Activated CD8-positive, alpha-beta memory T cell treated with anti-CD3 and anti-CD28 coated beads for 4 hours (primary cell): ENCODE measurements at regions not wholly inside any gene's neighbourhood (a gene's known extent, or its start where the extent isn't known, plus 50 kb on each side); places are given as distances from the start of the nearest gene placed in this dataset.

ENCODE experiments used
- DNase-seq, 2 donors: peaks; one replicate each; pipeline ENCODE4 v3.0.0-alpha.2; 2020; ENCODE audit warnings: low read depth in 2 of 2

DNA sequence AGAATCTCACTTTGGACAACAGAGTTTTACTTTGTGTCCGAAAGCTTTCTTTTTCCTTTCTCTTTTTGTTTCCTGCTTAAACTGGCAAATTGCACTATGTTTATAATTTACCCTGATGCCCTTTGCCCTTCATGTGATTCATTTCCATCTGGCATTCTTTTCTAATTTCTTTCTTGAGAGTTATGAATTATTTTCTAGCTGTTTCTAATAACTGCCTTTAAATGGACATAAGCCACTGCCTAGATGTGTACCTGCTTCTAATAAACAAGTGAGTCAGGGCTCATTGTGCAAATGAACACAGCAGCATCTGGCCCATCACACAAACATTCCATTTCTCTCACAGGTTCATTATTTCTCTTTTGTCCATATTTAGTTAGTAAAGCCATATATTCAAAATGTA lies 242.3 kb upstream of the GPRIN3 start:
- DNase-seq, result no peak

DNA sequence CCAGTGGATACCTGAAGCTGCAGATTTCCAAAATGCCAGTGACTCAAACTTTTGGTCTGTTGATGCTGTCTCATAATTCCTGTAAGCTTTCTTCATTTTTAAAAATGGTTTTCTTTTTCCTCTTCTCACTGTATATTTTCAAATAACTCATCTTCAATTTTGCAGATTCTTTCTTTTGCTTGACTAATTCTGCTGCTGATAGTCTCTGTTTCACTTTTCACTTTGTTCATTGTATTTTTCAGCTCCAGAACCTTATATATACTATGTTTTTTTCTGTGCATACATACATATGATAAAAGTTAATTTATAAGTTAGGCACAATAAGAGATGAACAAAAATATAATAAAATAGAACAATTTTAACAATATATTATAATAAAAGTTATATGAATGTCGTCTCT lies 237.7 kb upstream of the GPRIN3 start:
- no peak for DNase-seq

DNA sequence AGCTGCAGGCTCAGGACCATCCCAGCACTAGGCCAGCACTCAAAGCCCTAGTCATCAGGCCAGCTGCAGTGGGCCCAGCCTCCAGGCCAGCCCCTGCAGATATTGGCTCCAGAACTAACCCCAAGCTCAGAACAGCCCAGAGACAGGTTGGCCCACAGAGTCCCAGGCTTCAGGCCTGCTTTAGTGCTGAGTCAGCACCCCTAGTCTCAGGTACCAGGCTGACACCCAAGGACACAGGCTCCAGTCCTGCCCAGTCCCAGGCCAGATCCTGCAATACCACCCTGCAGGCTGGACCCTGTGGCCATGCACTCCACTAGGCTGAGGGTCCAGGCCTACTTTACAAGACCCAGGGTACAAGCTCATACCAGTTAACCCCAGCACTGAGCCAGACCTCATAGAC lies 234.4 kb upstream of the GPRIN3 start:
- DNase-seq, result no peak

DNA sequence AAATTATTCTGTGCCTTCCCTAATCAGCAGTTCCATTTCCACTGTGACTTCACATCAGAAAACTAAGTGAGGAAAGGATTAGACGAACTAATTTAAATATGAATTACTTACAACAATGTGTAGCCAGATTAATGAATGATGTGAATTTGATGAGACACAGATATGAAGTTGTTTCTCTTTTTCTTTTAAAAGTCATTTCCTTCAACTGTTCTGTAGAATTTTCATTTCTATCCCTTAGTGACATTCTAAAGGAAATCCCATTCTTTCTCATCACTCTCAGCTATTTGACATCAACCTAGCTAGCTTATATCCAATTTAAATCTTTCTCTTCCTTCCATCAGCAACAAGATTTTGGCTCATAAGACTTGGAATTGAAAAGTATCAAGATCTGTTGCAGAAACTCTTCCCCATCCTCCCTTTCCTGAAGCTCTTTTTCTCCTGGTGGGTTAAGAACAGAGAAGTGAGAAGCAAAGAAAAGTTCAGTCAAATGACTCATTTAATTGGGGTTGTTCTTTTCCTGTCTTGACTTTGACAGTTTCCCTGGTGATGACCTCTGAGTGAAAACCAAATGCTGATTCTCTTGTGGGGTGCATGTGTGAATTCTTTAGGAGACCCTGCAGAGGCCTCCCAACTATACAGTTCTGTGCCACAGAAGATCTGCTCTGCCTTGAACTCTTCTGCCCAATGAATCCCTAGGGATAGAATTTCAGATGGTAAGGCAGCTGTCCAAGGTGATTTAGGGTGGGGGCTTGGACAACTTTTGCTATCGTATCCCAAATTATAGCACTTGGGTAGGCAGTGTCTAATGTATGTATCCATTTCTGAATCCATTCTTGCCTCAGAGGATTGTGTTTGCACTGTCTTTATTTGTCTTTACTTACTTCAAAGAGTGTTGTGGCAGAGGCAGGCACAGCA lies 232.5 kb upstream of the GPRIN3 start:
- DNase-seq, result no peak

DNA sequence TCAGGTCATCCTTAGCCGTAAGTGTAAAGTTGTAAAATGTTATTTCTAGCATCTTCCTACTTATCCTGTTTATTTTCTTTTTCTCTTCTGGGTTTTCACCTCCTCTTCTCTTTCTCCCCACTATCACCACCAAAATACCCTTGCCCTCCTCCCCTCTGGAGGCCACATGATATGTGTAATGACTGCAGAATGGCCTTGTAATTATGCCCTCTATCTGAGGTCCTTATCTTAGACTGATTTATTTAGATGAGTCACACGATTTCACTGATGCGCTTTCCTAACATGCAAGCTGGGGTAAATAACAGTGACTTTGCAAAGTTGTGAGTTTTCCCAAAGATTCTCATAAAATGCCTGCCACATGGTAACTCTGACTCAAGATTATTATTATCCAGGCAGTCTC lies 231.8 kb upstream of the GPRIN3 start:
- DNase-seq, result no peak

DNA sequence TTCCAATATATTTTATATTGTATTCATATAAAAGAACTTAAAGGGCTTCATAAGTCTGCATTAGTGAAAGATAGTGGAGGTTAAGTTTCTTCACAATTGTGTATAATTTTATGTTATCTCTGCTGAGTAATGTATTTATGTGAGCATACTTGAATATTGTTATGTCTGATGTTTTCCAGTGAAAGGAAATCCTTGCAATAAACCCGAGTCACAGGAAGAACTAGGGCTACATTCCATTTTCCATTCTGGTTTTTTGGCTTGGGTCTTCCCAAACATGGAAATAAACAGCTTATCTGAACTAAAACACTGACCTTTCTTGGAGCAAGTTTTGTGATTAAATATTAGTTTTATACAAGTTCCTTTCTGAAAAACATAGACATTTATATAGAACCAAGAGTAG lies 231.3 kb upstream of the GPRIN3 start:
- DNase-seq, result no peak

DNA sequence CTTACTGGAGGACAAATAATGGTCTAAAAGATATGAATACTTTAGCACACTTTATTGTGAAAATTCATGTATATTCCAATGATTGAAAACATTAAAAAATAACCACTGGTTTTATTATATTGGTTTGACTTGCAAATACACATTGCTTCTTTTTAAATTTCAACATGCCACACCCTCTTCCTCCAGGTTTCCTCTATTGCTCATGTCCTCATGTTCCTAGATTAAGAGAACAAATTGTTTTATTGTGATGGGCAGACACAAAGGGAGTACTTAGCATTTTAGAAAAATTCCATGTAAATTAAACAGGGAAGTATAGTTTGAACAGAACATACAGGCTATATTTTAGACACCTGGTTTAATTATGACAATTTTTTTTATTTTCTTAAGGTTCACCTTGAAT lies 230.6 kb upstream of the GPRIN3 start:
- DNase-seq, result no peak

DNA sequence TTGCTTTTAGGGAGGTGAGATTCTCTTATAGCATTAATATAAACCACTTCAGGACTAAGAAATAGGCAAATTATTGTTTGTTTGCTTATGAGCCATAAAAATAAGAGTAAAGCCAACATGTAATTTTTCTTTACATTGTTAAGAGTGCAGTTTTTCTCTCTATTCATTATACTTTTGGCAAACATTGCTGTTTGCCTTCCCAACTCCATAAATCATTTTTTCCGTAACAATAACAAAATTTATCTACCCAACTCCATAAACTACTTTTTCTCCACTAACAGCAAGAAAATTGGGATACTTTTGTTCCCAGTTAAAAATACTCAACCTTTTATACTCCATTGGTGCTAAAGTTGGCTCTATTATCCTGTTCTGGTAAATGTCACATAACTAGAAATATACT lies 229.7 kb upstream of the GPRIN3 start:
- no peak for DNase-seq

DNA sequence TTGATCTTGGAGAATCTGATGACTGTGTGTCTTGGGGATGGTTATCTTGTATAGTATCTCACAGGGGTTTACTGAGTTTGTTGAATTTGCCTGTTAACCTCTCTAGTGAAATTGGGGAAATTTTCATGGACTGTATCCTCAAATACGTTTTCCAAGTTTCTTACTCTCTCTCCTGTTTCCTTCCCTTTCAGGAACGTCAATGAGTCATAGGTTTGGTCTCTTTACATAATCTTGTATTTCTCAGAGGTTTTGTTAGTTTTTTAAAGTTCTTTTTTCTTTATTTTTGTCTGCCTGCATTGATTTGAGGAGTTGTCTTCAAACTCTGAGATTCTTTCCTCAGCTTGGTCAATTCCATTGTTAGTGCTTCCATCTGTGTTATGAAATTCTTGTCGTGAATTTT lies 227.7 kb upstream of the GPRIN3 start:
- no peak for DNase-seq

DNA sequence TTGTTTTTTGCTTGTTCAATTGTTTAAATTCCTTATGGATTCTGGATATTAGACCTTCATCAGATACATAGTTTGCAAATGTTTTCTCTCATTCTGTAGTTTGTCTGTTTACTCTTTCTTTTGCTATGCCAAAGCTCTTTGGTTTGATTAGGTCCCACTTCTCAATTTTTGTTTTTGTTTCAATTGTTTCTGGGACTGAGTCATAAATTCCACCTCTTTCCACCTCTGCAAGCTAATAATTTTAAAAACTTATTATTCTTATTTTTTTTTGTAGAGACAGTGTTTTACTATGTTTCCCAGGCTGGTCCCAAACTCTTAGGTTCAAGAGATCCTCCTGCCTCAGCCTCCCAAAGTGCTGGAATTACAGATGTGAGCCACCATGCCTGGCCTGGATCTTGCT lies 226.8 kb upstream of the GPRIN3 start:
- no peak for DNase-seq

DNA sequence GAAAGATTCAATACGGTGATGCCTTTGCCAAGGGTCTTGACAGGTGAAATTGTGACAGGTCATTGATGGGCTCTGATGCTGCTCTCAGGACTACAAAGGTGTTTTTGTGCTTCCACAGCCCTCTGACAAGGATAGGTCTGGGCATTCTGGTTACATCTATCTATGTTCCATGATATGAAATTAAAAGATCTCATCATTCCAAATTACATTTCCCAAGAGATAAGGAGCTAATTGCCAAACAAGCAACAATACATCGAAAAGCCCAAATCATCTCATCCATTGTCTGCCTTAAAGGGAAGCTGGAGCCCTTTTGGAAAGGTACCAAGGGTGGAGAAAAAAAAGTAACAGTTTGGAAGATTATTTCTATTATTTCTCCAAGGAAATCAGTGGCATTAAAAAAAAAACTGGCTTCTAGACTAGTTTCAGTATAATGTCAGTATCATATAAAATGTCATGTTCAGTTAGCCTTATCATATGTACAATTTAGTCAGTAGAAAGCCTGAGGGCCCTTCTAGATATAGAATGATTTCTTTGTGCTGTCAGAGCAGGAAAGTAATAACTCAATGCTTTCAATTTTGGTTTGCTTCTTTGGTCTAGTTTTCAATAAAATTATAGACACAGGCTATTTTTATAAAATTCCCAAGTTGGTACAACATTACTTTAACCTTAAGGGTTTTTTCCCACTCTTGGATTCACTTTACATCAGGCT lies 224.5 kb upstream of the GPRIN3 start:
- no peak for DNase-seq

DNA sequence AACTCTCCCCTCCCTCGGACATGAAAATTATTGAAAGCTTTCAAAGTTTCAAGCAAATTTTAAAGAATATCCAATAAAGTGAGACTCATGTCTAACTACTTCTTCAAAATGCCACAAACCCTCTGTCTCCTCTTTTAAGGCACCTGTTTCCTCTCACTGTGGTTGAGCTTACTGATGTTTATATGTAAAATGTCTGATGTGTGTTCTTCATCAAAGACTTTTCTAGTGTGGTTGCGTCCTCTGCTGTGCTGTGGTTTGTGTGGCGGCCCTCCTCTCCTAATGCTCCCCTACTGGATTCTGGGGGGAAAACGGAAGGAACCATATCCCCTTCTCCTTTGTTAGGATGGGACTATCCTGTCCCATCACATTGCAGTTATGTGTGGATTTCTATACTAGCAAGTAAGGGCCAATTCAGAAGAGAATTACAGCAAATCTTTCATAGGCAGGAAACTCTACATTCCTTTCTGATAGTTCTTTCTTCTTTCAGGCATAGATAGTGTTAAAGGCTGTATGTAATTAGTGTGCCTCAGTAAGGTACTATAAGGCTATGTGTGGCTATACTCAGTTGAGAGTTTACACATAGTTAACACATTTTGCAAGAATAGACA lies 221.0 kb upstream of the GPRIN3 start:
- DNase-seq, result no peak

DNA sequence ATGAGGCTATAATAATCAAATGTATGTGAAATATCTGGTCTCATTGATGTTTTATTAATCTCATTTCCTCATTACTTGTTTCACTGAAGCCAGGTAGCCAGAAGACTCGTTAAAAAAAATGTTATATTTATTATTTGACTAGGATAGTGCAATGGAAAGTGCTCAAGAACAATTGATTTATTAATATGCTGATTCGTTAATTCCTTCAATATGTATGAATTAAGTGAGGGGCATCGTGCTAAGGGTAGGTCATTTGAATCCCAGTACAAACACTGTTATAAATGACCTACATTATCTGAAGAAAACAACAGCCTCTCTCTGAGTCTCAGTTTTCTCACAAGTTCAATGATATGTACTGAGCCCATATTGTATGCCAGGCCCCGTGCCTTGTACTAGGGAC lies 214.2 kb upstream of the GPRIN3 start:
- DNase-seq, result no peak

DNA sequence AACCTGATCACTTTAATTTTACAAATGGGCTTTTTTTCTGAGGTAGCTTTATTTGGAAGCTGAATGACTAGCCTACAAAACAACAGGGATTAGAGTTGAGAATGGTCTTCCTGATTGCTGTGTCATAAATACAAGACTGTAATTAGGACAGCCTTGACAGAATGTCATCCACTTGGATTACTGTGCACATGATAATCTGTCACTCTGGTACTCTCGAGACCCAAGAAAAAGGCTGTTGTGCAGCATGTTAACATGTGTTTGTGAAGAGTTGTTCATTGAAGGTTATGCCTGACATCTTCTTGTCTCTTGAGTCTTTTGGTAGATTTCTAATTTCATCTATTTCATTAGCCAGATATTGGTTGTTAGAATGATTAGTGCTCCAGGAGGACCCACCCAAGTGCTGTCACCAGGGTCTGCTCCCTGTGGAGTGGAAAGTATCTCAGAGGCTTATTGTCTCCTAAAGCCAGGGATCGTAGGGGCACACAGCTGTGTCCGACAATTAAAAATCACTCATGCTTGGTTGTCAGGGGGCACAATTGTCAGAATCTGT lies 212.2 kb upstream of the GPRIN3 start:
- DNase-seq, result no peak

DNA sequence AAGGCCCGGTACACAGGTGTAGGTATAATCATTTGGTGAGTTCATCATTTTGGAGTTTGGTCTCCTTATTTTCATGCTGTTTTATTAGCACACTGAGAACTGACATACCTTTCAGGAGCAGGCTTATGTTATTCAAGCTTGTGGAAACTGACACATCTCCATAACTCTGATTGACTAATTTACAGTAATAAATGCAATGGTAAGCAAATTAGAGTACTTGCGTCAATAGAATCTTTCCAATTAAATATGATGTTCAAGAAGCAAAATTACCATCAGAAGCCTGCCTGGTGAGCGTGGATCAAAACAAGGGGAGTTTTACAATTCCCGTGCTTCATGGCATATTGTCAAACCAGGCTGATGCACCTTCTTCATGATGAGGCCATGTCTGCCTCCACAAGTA lies 210.7 kb upstream of the GPRIN3 start:
- DNase-seq, result no peak

DNA sequence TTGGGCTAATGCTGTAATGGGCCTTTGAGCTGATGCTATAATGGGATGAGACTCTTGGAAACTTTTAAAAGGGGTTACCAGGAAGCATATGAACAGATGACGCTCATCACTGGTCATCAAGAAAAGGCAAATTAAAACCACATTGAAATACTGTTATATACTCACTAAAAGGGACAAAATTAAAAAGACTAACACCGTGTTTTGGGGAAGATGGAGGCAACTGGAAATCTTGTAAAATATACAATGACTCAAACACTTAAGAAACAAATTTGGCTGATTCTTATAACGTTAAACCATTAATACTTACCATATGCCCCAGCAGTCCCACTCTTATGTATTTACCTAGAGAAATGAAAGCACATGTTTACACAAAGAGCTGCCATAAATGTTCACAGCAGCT lies 207.2 kb upstream of the GPRIN3 start:
- no peak for DNase-seq

DNA sequence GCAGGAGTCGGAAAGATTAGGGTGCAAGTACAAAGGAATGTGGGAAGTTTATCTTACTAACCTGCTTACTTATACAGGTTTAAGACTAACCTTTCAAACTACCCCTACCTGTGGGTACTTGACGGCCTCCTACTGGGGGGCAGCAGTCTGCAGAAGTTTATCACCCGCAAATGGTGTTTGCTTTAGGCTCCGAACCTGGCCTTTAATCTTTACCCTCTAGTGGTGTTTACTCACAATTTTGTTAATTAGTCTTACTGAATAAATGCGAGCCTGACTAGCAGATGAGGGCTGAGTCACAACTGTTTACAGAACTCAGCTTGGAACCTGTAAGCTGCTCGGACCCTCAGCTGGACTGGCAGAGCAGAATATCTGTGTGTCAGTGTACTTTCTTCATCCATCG lies 204.2 kb upstream of the GPRIN3 start:
- DNase-seq, result no peak

DNA sequence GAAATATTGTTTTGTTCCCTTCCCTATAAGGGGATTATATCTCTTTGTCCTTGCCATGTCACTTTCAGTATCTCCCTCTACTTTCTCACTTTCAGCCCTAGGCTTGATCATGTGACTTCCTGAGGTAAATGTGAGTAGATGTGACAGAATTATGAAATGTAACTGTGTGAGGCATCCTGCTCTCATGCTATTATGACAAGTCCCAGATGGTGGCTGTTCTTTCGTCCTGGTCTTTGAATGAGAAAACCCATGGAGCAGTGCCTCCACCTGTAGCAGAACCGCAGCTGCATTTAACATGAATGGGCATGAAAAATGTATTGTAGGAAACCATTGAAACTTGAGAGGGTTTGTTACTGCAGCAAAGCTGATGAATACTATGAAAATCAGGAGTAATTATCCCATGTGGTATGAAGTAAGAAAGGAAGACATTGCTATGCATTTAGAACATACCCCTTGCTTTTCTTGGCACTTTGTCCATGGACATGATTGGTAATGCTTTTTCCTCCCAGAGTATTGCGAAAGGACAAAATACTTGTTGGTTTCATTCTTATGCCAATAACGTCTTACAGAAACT lies 202.2 kb upstream of the GPRIN3 start:
- no peak for DNase-seq

DNA sequence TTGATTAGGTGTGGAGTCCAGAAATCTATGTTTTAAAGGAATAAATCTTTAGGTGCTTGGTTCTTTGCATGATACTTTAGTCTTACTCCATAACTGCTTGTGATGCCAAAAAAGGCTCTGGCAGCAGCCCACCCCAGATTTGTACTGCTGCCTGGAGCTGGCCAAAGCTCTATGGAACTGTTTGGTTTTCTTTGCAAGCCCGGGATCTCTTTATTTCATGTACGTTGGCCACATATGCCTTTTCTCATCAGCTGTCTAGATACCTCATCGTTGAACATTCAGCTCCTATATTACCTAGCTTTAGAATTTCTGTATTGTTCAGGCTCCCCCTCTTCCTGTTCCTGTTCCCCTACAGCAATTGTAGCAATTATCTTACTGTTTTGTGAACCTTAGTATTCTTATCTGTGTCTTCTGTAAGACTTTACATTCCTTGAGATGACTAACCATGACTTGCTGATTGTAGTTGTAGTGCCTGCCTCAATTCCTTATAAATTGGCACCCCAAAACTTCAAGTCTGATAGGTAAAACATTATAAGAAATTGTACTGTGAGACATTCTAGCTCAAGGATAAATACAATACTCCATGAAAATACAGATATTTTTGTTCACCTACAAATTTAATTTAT lies 199.4 kb upstream of the GPRIN3 start:
- DNase-seq, result no peak

DNA sequence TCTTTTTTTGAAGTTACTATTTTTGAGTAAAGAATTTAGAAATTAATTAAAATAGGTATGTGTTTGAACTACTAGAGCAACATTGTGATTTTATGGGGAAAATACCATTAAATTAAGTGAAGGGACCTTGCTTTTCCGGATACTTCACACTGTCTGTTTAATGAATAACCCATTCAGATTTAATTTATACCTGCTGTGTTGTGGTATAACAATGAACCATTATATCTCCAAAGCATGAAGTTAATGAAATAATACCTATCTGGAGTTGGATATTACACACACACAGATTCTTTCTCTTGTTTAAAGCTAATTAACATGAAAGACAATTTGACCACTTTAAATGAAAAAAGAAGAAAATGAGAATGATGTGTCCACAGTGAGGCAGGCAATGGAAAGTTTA lies 195.0 kb upstream of the GPRIN3 start:
- no peak for DNase-seq

DNA sequence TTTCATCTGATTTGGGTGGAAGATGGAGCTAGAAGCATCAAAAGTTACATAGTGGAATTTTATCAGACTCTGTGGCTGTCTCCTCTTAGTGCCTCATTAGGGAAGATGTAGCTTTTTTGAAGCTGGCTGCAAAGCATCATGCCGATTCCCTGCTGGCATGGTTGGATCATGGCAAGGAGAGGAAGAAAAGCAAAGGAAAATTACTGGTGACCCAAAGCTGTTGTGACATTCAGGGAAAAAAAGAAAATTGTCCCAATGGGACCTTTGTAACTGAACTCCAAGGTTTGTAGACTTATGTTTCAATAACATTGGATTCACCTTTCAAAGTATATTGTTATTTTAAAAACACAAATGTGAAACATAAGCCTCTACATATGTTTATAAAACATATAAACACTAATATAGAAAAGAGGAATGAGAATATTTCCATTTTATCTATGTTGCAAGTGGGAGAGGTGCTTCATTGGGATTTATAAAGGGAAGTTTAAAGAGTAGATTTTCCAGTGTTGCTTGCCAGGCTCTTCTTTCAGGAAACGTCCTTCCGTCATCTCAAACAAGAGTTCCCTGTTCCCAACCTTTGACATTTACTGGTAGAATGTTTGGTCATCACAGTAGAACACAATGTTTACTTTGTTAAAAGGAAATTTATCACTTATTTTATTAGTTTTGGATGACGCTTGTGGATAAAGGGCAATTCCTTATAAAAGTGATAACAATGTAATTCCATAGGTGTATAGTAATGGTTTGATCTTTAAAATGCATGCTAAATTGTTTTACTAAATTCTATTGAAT lies 190.1 kb upstream of the GPRIN3 start:
- DNase-seq, result no peak
